Hepatocyte (in vitro differentiated cells): ENCODE measurements at regions not wholly inside any gene's neighbourhood (a gene's known extent, or its start where the extent isn't known, plus 50 kb on each side); places are given as distances from the start of the nearest gene placed in this dataset.
"Not testable (repeated sequence)": the region's sequence is repeated elsewhere in the genome, so short reads cannot be mapped to it uniquely, and the experiment has no call there.

Experiments
- DNase-seq: peaks from one replicate; pipeline ENCODE4 v3.0.0-alpha.2; 2016; ENCODE audit warnings: low spot score
- H2AFZ ChIP-seq: fragments of 200-600 bp; sonication (generic); 2 replicates; pipeline ENCODE4 v1.6.0; 2016; ENCODE audit warnings: antibody characterized with exemption, mild to moderate bottlenecking
- H3K27ac ChIP-seq: fragments of 200-600 bp; sonication (generic); 2 replicates; pipeline ENCODE4 v1.5.1; 2016; ENCODE audit warnings: mild to moderate bottlenecking
- H3K27me3 ChIP-seq: fragments of 200-600 bp; sonication (generic); 2 replicates; pipeline ENCODE4 v1.6.1; 2016
- H3K36me3 ChIP-seq: fragments of 200-600 bp; sonication (generic); replicated peaks from 2 replicates; pipeline ENCODE4 v1.5.1; 2016; ENCODE audit warnings: low read depth; ENCODE audit not compliant: insufficient read depth
- H3K4me1 ChIP-seq: fragments of 200-600 bp; sonication (generic); 2 replicates; pipeline ENCODE4 v1.5.1; 2016; ENCODE audit warnings: mild to moderate bottlenecking, moderate library complexity; ENCODE audit not compliant: insufficient read depth
- H3K4me2 ChIP-seq: fragments of 200-600 bp; sonication (generic); 2 replicates; pipeline ENCODE4 v1.6.0; 2016
- H3K4me3 ChIP-seq: fragments of 200-600 bp; sonication (generic); 2 replicates; pipeline ENCODE4 v1.5.1; 2016; ENCODE audit warnings: mild to moderate bottlenecking
- H3K79me2 ChIP-seq: fragments of 200-600 bp; sonication (generic); 2 replicates; pipeline ENCODE4 v1.6.0; 2017; ENCODE audit warnings: mild to moderate bottlenecking
- H3K9me2 ChIP-seq: fragments of 200-600 bp; sonication (generic); replicated peaks from 2 replicates; pipeline ENCODE4 v1.6.0; 2017; ENCODE audit warnings: mild to moderate bottlenecking; ENCODE audit not compliant: insufficient read depth
- H3K9me3 ChIP-seq: fragments of 200-600 bp; sonication (generic); 2 replicates; pipeline ENCODE4 v1.5.1; 2016; ENCODE audit warnings: low read depth, mild to moderate bottlenecking
- H4K20me1 ChIP-seq: fragments of 200-600 bp; sonication (generic); 2 replicates; pipeline ENCODE4 v1.6.0; 2016; ENCODE audit warnings: mild to moderate bottlenecking; ENCODE audit not compliant: insufficient read depth, poor library complexity, severe bottlenecking
- WGBS: methylation state at CpG from one replicate; pipeline ENCODE4 v1.1.6; 2016; ENCODE audit warnings: low lambda C conversion rate; ENCODE audit errors: missing lambda C conversion rate; 5-methylcytosine and 5-hydroxymethylcytosine counted together

DNA sequence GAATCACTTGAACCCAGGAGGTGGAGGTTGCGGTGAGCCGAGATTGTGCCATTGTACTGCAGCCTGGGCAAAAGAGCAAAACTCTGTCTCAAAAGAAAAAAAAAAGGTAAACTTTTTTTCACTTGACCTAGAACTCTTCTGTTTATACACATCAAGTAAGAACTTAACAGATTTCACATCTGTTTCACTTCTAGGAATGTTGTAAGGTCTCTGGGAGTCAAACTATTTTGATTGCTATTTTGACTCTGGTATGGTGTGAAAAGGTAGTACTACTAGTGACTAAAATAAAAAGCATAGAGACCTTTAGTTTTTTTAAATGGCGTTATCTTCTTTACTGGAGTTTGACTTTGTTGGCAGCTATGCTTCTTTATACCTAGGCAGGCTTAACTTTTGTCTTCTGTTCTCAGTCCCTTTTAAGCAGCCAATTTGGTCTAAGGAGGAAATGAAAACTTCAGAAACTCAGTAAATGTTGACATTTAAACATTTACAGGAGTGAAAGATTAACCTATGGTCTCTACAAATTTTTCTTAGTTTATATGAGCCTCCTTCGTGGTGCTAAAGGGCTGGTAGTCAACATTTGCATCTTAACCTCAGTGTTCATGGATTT lies 84.7 kb downstream of the METTL2B start:
- peaks cover 74% of the 10 kb centered on the region for H3K79me2 ChIP-seq
- H3K9me3 ChIP-seq, H3K9me2 ChIP-seq, H3K4me1 ChIP-seq, H3K36me3 ChIP-seq, H3K4me3 ChIP-seq, H3K27me3 ChIP-seq, H2AFZ ChIP-seq, DNase-seq: not testable (repeated sequence)
- peaks cover 29% of the 10 kb centered on the region for H4K20me1 ChIP-seq
- peak overlapping the region; percentile 3 for H3K27ac ChIP-seq
- WGBS = 82% methylated on average over 3 of the region's 4 CpGs
- H3K4me2 ChIP-seq = peak overlapping the region; percentile 25

DNA sequence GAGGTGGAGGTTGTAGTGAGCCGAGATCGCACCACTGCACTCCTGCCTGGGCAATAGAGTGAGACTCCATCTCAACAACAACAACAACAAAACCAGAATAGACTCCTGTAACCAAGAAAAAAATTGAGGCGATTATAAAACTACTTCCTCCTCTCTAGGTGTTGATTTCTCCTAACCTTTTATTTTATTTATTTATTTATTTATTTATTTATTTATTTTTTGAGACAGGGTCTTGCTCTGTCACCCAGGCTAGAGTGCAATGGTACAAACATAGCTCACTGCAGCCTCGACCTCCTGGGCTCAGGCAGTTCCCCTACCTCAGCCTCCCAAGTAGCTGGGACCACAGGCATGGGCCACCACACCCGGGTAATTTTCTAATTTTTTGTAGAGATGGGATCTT lies 86.2 kb downstream of the METTL2B start:
- not testable (repeated sequence) for H3K36me3 ChIP-seq, H3K27me3 ChIP-seq, H3K4me1 ChIP-seq, DNase-seq, H3K27ac ChIP-seq, H3K9me2 ChIP-seq, H2AFZ ChIP-seq, H3K4me3 ChIP-seq, H3K4me2 ChIP-seq, H3K9me3 ChIP-seq
- H3K79me2 ChIP-seq = peaks cover 79% of the 10 kb centered on the region
- H4K20me1 ChIP-seq = peaks cover 28% of the 10 kb centered on the region
- 98% methylated on average over 5 of the region's 5 CpGs for WGBS

- not testable (repeated sequence) for H3K27ac ChIP-seq, H2AFZ ChIP-seq, H3K9me3 ChIP-seq, DNase-seq, H3K4me2 ChIP-seq, H3K36me3 ChIP-seq, H3K27me3 ChIP-seq, H3K4me3 ChIP-seq, H3K4me1 ChIP-seq, H3K9me2 ChIP-seq
- H4K20me1 ChIP-seq = peaks cover 25% of the 10 kb centered on the region
- 100% methylated on average over 2 of the region's 2 CpGs for WGBS
- peaks cover 82% of the 10 kb centered on the region for H3K79me2 ChIP-seq
Measured at GRCh38 chr7:128564123-128564700, 87.7 kb downstream of the METTL2B start.

DNA sequence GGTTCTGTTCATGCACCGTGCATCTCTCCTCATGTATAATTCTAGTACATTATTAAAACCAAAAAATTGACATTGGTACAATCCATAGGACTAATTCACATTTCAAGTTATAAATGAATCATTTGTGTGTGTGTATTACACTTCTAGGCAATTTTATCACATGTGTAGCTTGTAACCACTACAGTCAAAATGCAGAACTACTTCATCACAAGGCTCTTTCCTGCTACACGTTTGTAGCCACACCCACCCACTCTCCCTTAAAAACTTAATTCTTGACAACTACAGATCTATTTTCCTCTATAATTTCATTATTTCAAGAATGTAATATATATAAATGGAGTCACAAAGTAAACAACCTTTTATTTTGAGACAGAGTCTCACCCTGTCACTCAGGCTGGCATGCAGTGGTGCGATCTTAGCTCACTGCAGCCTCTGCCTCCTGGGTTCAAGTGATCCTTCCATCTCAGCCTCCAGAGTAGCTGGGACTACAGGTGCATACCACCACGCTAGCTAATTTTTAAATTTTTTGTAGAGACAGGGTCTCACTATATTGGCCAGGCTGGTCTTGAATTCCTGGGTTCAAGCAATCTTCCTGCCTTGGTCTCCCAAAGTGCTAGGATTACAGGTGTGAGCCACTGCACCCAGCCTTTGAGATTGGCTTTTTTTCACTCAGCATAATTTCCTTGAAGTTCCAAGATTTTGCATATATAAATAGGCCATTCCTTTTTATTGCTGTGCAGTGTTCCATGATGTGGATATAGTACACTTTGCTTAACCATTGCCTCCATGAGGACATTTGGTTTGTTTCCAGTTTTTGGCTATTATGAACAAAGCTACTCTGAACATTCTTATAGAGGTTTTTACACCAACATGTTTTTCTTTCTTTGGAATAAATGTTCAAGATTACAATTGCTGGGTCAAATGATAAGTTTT lies 88.7 kb downstream of the METTL2B start:
- WGBS = 85% methylated on average over 4 of the region's 4 CpGs
- DNase-seq, H3K27me3 ChIP-seq, H3K4me3 ChIP-seq, H3K4me2 ChIP-seq, H3K4me1 ChIP-seq, H3K9me3 ChIP-seq, H3K9me2 ChIP-seq, H2AFZ ChIP-seq, H3K27ac ChIP-seq, H3K36me3 ChIP-seq: not testable (repeated sequence)
- peaks cover 22% of the 10 kb centered on the region for H4K20me1 ChIP-seq
- H3K79me2 ChIP-seq = peaks cover 77% of the 10 kb centered on the region

- H3K27me3 ChIP-seq, H3K36me3 ChIP-seq, H2AFZ ChIP-seq, H3K4me3 ChIP-seq, H3K9me3 ChIP-seq, DNase-seq, H3K4me2 ChIP-seq, H3K9me2 ChIP-seq, H3K4me1 ChIP-seq, H3K27ac ChIP-seq: not testable (repeated sequence)
- 100% methylated on average over 3 of the region's 3 CpGs for WGBS
- H4K20me1 ChIP-seq = peaks cover 11% of the 10 kb centered on the region
- H3K79me2 ChIP-seq = peaks cover 31% of the 10 kb centered on the region
Measured at GRCh38 chr7:128575277-128575676, 96.8 kb upstream of the GARIN1A start.

- not testable (repeated sequence) for H2AFZ ChIP-seq, H3K36me3 ChIP-seq
Measured at GRCh38 chr7:128576953-128577352, 95.1 kb upstream of the GARIN1A start.

DNA sequence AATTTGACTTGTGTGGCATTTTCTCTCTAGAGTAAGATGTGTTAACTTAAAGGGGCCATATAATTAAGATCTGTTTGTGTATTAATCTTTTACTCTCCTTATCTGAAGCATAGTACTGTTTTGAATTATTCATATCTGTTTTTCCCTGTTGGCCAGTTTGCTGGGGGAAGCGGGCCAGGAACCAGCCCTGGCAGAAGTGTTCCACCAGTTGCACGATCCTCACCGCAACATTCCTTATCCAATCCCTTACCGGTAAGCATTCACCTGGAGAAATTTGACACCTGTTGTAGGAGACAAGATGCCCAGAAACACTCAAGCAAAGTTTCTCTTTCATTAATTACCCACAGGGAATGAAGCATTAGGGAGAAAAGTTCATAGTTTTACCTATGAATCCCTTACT lies 92.2 kb upstream of the GARIN1A start:
- H3K9me2 ChIP-seq, H3K79me2 ChIP-seq, H3K27ac ChIP-seq, H3K27me3 ChIP-seq, H3K4me2 ChIP-seq, H2AFZ ChIP-seq, H3K4me1 ChIP-seq, H3K36me3 ChIP-seq, H3K4me3 ChIP-seq, H3K9me3 ChIP-seq, H4K20me1 ChIP-seq, DNase-seq: not testable (repeated sequence)
- WGBS = 79% methylated on average over 4 of the region's 4 CpGs

More at GRCh38 chr7:128576953-128577352, 95.1 kb upstream of the GARIN1A start:
- H3K27ac ChIP-seq, DNase-seq, H3K4me3 ChIP-seq, H3K4me2 ChIP-seq, H3K9me2 ChIP-seq, H3K4me1 ChIP-seq, H3K27me3 ChIP-seq, H3K9me3 ChIP-seq: not testable (repeated sequence)
- Histone ChIP-seq H3K79me2 (peaks cover 16% of the 10 kb centered on the region), H4K20me1 (peaks cover 12% of the 10 kb centered on the region)
- WGBS = no CpG with 5 or more reads among the region's 27 CpGs

GRCh38 chr7:128581100-128581499 lies 91.0 kb upstream of the GARIN1A start:
- not testable (repeated sequence) for H3K36me3 ChIP-seq, H3K4me2 ChIP-seq, H3K9me2 ChIP-seq, H3K79me2 ChIP-seq, H3K4me3 ChIP-seq, H3K4me1 ChIP-seq, H3K27me3 ChIP-seq, DNase-seq, H3K9me3 ChIP-seq, H3K27ac ChIP-seq, H2AFZ ChIP-seq, H4K20me1 ChIP-seq
- WGBS = 100% methylated on average over 5 of the region's 5 CpGs
